ENCODE measurements at regions not wholly inside any gene's neighbourhood (a gene's known extent, or its start where the extent isn't known, plus 50 kb on each side); places are given as distances from the start of the nearest gene placed in this dataset.

- 74 to 79% methylated on average over 1 of the region's 1 CpG for WGBS, 2 donors
- no peaks in the 10 kb centered on the region for H3K4me1 ChIP-seq
- H3K9me3 ChIP-seq = no peaks in the 10 kb centered on the region
- intact Hi-C loops (cut with DNase I) = no loop called here
- no peak overlapping the region for H3K27ac ChIP-seq
- H3K36me3 ChIP-seq = no peaks in the 10 kb centered on the region
- no peaks in the 10 kb centered on the region for H3K27me3 ChIP-seq
- TF ChIP-seq POLR2A (IDR thresholded peaks at IDR 0.05) (no peak), CTCF (IDR thresholded peaks at IDR 0.05) (no peak)
- H3K4me3 ChIP-seq = no peak overlapping the region
- DNase-seq = no peak
These were observed 280.1 kb upstream of the ESRRG start for GRCh38 chr1:217003355-217003754.

- Histone ChIP-seq H3K9me3 (no peaks in the 10 kb centered on the region), H3K27ac (no peak overlapping the region), H3K4me3 (no peak overlapping the region), H3K27me3 (no peaks in the 10 kb centered on the region), H3K36me3 (no peaks in the 10 kb centered on the region), H3K4me1 (no peaks in the 10 kb centered on the region)
- DNase-seq = no peak
- TF ChIP-seq CTCF (IDR thresholded peaks at IDR 0.05) = no peak
- TF ChIP-seq POLR2A (IDR thresholded peaks at IDR 0.05) = no peak
- WGBS, 2 donors = 63 to 74% methylated on average over 1 of the region's 1 CpG
- intact Hi-C loops (cut with DNase I) = no loop called here
These were observed 274.6 kb upstream of the ESRRG start for GRCh38 chr1:216997831-216998230.

GRCh38 chr1:216997069-216997468 lies 273.8 kb upstream of the ESRRG start:
- no peak for TF ChIP-seq POLR2A (IDR thresholded peaks at IDR 0.05)
- TF ChIP-seq CTCF (IDR thresholded peaks at IDR 0.05) = no peak
- 48 to 52% methylated on average over 3 of the region's 3 CpGs for WGBS, 2 donors
- DNase-seq = no peak
- no peaks in the 10 kb centered on the region for H3K4me1 ChIP-seq
- H3K9me3 ChIP-seq = no peaks in the 10 kb centered on the region
- intact Hi-C loops (cut with DNase I) = no loop called here
- no peaks in the 10 kb centered on the region for H3K27me3 ChIP-seq
- no peaks in the 10 kb centered on the region for H3K36me3 ChIP-seq
- no peak overlapping the region for H3K27ac ChIP-seq
- H3K4me3 ChIP-seq = no peak overlapping the region

- WGBS, 2 donors = 22 to 29% methylated on average over 1 of the region's 1 CpG
- TF ChIP-seq CTCF (IDR thresholded peaks at IDR 0.05) (no peak), POLR2A (IDR thresholded peaks at IDR 0.05) (no peak)
- Histone ChIP-seq H3K36me3 (no peaks in the 10 kb centered on the region), H3K9me3 (no peaks in the 10 kb centered on the region), H3K27ac (no peak overlapping the region), H3K4me1 (no peaks in the 10 kb centered on the region), H3K27me3 (peaks cover 0 to 3% (median 0%) of the 10 kb centered on the region in 4 donors), H3K4me3 (no peak overlapping the region)
- DNase-seq = no peak
- intact Hi-C loops (cut with DNase I) = no loop called here
These were observed 261.3 kb upstream of the ESRRG start for GRCh38 chr1:216984536-216984935.

GRCh38 chr1:216983823-216984222 lies 260.6 kb upstream of the ESRRG start:
- Histone ChIP-seq H3K4me1 (no peaks in the 10 kb centered on the region), H3K9me3 (no peaks in the 10 kb centered on the region), H3K4me3 (no peak overlapping the region), H3K27ac (no peak overlapping the region), H3K27me3 (peaks cover 0 to 3% (median 0%) of the 10 kb centered on the region in 4 donors), H3K36me3 (no peaks in the 10 kb centered on the region)
- 62 to 70% methylated on average over 6 of the region's 6 CpGs for WGBS, 2 donors
- intact Hi-C loops (cut with DNase I) = no loop called here
- no peak for DNase-seq
- TF ChIP-seq POLR2A (IDR thresholded peaks at IDR 0.05) (no peak), CTCF (IDR thresholded peaks at IDR 0.05) (no peak)
